GM18867 (cell line): ENCODE measurements at regions not wholly inside any gene's neighbourhood (a gene's known extent, or its start where the extent isn't known, plus 50 kb on each side); places are given as distances from the start of the nearest gene placed in this dataset.
A peak's percentile ranks its signal among the peaks of the same experiment; 100 is the strongest.
"Not testable (repeated sequence)": the region's sequence is repeated elsewhere in the genome, so short reads cannot be mapped to it uniquely, and the experiment has no call there.

Experiments used
- ATAC-seq: cut with Tn5 transposase; IDR thresholded peaks from one replicate; pipeline ENCODE4 v1.9.1; 2021; ENCODE audit warnings: mild to moderate bottlenecking, moderate library complexity; ENCODE audit not compliant: unreplicated experiment

- peak; percentile 77 for ATAC-seq
Measured at GRCh38 chr6:94953867-94954631, 623.3 kb upstream of the MANEA start.

- ATAC-seq, result no peak
Measured at GRCh38 chr6:94955156-94955555, 622.2 kb upstream of the MANEA start.

GRCh38 chr6:94956910-94957309 is 620.4 kb upstream of the MANEA start:
- ATAC-seq, result no peak

DNA sequence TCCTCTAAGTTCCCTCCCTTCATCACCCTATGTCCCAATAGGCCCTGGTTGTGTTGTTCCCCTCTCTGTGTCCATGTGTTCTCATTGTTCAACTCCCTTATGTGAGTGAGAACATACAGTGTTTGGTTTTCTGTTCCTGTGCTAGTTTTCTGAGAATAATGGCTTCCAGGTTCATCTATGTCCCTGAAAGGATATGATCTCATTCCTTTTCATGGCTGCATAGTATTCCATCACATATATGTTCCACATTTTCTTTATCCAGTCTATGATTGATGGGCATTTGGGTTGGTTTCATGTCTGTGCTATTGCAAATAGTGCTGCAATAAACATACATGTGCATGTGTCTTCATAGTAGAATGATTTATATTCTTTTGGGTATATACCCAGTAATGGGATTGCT is 612.6 kb upstream of the MANEA start:
- not testable (repeated sequence) for ATAC-seq

GRCh38 chr6:94988701-94989100 is 588.6 kb upstream of the MANEA start:
- no peak for ATAC-seq

DNA sequence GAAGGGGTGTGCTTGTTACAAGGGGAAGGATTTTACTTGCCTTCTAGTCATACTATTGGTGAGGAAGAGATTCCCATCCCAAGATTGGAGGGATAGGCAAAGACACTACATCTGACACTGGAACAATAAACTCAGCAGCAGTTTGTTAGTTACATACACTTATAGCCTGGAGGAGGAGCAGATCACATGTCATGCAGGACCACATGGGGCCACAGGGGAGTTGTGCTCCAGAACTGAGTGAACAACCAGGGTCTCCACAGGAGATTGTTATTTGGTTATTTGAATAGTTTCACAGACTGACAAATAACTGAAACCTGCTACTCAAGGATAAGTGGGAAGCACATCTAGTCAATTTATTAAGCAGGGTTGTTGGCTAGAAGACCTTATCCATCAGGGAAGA is 559.4 kb upstream of the MANEA start:
- ATAC-seq, result no peak
